GM12878 (cell line): ENCODE measurements at regions not wholly inside any gene's neighbourhood (a gene's known extent, or its start where the extent isn't known, plus 50 kb on each side); places are given as distances from the start of the nearest gene placed in this dataset.

Experiments
- ATAC-seq: fragments of 200-7000 bp; cut with Tn5 transposase; 3 replicates; pipeline ENCODE4 v1.9.1; 2020; ENCODE audit warnings: mild to moderate bottlenecking, moderate library complexity
- BruUV-seq: library from RNA; stranded (reverse); fragments of 400-500 nt; replicated peaks from 2 replicates; lab custom pipeline; 2021; lab: Mats Ljungman, UMichigan
- CTCF ChIA-PET: fragments of 300-600 bp; sonication (Branson Sonifier 250); formaldehyde crosslinking; extraction: SDS; loops from one replicate; lab custom pipeline; 2021; ENCODE audit warnings: inconsistent platforms; lab: Yijun Ruan, JAX
- POLR2A ChIA-PET: fragments of 350-600 bp; formaldehyde crosslinking; extraction: SDS; loops from one replicate; lab custom pipeline; 2021; ENCODE audit warnings: inconsistent platforms; lab: Charles Lee
- RAD21 ChIA-PET: fragments of 300-600 bp; sonication (Branson Sonifier 250); formaldehyde crosslinking; loops from one replicate; lab custom pipeline; 2023; ENCODE audit warnings: antibody characterized with exemption; ENCODE audit not compliant: unreplicated experiment; lab: Charles Lee
- SMC1A ChIA-PET: fragments of 300-600 bp; sonication (Branson Sonifier 250); formaldehyde crosslinking; loops from one replicate; lab custom pipeline; 2023; ENCODE audit not compliant: unreplicated experiment, uncharacterized antibody; lab: Charles Lee
- DNase-seq: peaks from one replicate; pipeline ENCODE4 v3.0.0-alpha.2; 2011; ENCODE audit warnings: low read depth, low spot score
- FAIRE-seq: peaks from 3 replicates; lab custom pipeline; 2011; peaks lifted over from hg19 to GRCh38; lab: Jason Lieb, UNC
- H2AFZ ChIP-seq: 2 replicates; pipeline ENCODE4 v1.6.0; 2011; ENCODE audit warnings: low read depth, low read length, control low read depth; ENCODE audit not compliant: control insufficient read depth
- H3K27ac ChIP-seq: 2 replicates; pipeline ENCODE4 v1.5.1; 2011; ENCODE audit warnings: control low read depth; ENCODE audit not compliant: control insufficient read depth, insufficient read depth
- H3K27me3 ChIP-seq, 2 experiments: replicated peaks in 1 of 2; 2 replicates each; pipeline versions ENCODE4 v1.6.0 to v1.6.1; 2011; ENCODE audit warnings: low read length in 1 of 2; ENCODE audit not compliant: control insufficient read depth in 2 of 2, insufficient read depth in 2 of 2
- H3K36me3 ChIP-seq, 2 experiments: 2 replicates each; pipeline ENCODE4 v1.5.1; 2011; ENCODE audit warnings: low read length in 1 of 2; ENCODE audit not compliant: control insufficient read depth in 2 of 2, insufficient read depth in 2 of 2
- H3K4me1 ChIP-seq: 2 replicates; pipeline ENCODE4 v1.6.1; 2011; ENCODE audit warnings: mild to moderate bottlenecking, low read length, moderate library complexity, mixed read lengths; ENCODE audit not compliant: control insufficient read depth, insufficient read depth
- H3K4me2 ChIP-seq: 2 replicates; pipeline ENCODE4 v1.6.0; 2011; ENCODE audit warnings: control low read depth; ENCODE audit not compliant: control insufficient read depth, insufficient read depth
- H3K4me3 ChIP-seq: fragments of 200-600 bp; sonication (generic); 2 replicates; pipeline ENCODE4 v1.5.1; 2016
- H3K79me2 ChIP-seq: 2 replicates; pipeline ENCODE4 v1.6.0; 2011; ENCODE audit warnings: low read length; ENCODE audit not compliant: control insufficient read depth, insufficient read depth
- H3K9ac ChIP-seq: 2 replicates; pipeline ENCODE4 v1.8.0; 2011; ENCODE audit warnings: low read length, control low read depth, mixed read lengths; ENCODE audit not compliant: control insufficient read depth, insufficient read depth
- H3K9me3 ChIP-seq: replicated peaks from 3 replicates; pipeline ENCODE4 v1.5.1; 2011; ENCODE audit warnings: mild to moderate bottlenecking, low read length; ENCODE audit not compliant: control insufficient read depth, insufficient read depth
- H4K20me1 ChIP-seq: 2 replicates; pipeline ENCODE4 v1.6.0; 2011; ENCODE audit not compliant: control insufficient read depth, insufficient read depth
- ATF7 ChIP-seq: fragments of 450-650 bp; IDR thresholded peaks from 2 replicates; pipeline ENCODE4 v1.6.1; 2016; ENCODE audit warnings: low read depth, mild to moderate bottlenecking
- BHLHE40 ChIP-seq, 2 experiments: fragments of 450-650 bp in 1 of 2; IDR thresholded peaks; 2 replicates each; pipeline ENCODE4 v1.6.1; 2011 to 2017; ENCODE audit warnings: low read depth in 2 of 2, borderline replicate concordance in 1 of 2, improper control_type of control experiment in 1 of 2, low read length in 1 of 2, mild to moderate bottlenecking in 1 of 2
- CBX3 ChIP-seq: fragments of 200-600 bp; sonication (generic); IDR thresholded peaks from 2 replicates; pipeline ENCODE4 v1.6.1; 2016; ENCODE audit warnings: low read depth, borderline replicate concordance
- CREB1 ChIP-seq: IDR thresholded peaks from 2 replicates; pipeline ENCODE4 v1.6.1; 2012; ENCODE audit warnings: low read depth, mild to moderate bottlenecking, inconsistent platforms
- ETV6 ChIP-seq, 2 experiments: fragments of 450-650 bp in 1 of 2; IDR thresholded peaks in 1 of 2; conservative IDR thresholded peaks in 1 of 2; 2 replicates each; pipeline ENCODE4 v1.6.1; 2014; ENCODE audit warnings: antibody characterized with exemption in 1 of 2, borderline replicate concordance in 1 of 2, low read depth in 1 of 2, mild to moderate bottlenecking in 1 of 2, moderate library complexity in 1 of 2
- GABPA ChIP-seq: IDR thresholded peaks from 2 replicates; pipeline ENCODE4 v1.6.1; 2014; ENCODE audit warnings: antibody characterized with exemption, low read depth, mild to moderate bottlenecking, inconsistent platforms
- GATAD2B ChIP-seq: fragments of 450-650 bp; conservative IDR thresholded peaks from 2 replicates; pipeline ENCODE4 v1.6.1; 2017; ENCODE audit warnings: low read depth, mild to moderate bottlenecking, moderate library complexity
- IKZF2 ChIP-seq, 2 experiments: fragments of 450-650 bp; IDR thresholded peaks; 2 replicates each; pipeline ENCODE4 v1.6.1; 2017; ENCODE audit warnings: mild to moderate bottlenecking in 2 of 2, moderate library complexity in 2 of 2
- MEF2A ChIP-seq: IDR thresholded peaks from 2 replicates; pipeline ENCODE4 v1.6.1; 2011; ENCODE audit warnings: low read depth, mild to moderate bottlenecking, low read length, moderate library complexity; ENCODE audit not compliant: insufficient read depth
- MTA3 ChIP-seq: IDR thresholded peaks from 2 replicates; pipeline ENCODE4 v1.6.1; 2012; ENCODE audit warnings: low read length, inconsistent platforms, borderline replicate concordance
- NRF1 ChIP-seq: conservative IDR thresholded peaks from 2 replicates; pipeline ENCODE4 v1.6.1; 2011; ENCODE audit warnings: mild to moderate bottlenecking, low read depth, low read length, improper control_type of control experiment
- RCOR1 ChIP-seq: conservative IDR thresholded peaks from 2 replicates; pipeline ENCODE4 v1.6.1; 2012; ENCODE audit warnings: low read depth, low read length, improper control_type of control experiment
- SIN3A ChIP-seq: IDR thresholded peaks from 2 replicates; pipeline ENCODE4 v1.6.1; 2012; ENCODE audit warnings: low read depth, low read length, improper control_type of control experiment
- SMAD1 ChIP-seq: fragments of 450-650 bp; IDR thresholded peaks from 2 replicates; pipeline ENCODE4 v1.6.1; 2018; ENCODE audit warnings: mild to moderate bottlenecking, low read depth; ENCODE audit not compliant: partially characterized antibody
- TCF12 ChIP-seq: IDR thresholded peaks from 2 replicates; pipeline ENCODE4 v1.6.1; 2011; ENCODE audit warnings: low read depth, mild to moderate bottlenecking, low read length
- TCF7 ChIP-seq: IDR thresholded peaks from 2 replicates; pipeline ENCODE4 v1.6.1; 2014; ENCODE audit warnings: antibody characterized with exemption, borderline replicate concordance
- ZNF207 ChIP-seq: fragments of 450-650 bp; IDR thresholded peaks from 2 replicates; pipeline ENCODE4 v1.6.1; 2014; ENCODE audit warnings: antibody characterized with exemption, mild to moderate bottlenecking, borderline replicate concordance
- WGBS: methylation state at CpG from one replicate; pipeline ENCODE4 v1.1.6; 2016; ENCODE audit warnings: low lambda C conversion rate; ENCODE audit not compliant: insufficient replicate concordance, insufficient coverage; ENCODE audit errors: missing lambda C conversion rate; 5-methylcytosine and 5-hydroxymethylcytosine counted together
- in situ Hi-C: fragments of 300-500 bp; cut with MboI; formaldehyde crosslinking; loops from 9 replicates; pipeline ENCODE4 v1.14.3; 2018; ENCODE audit warnings: mixed read lengths
- intact Hi-C: fragments of 100-400 bp; cut with micrococcal nuclease; formaldehyde crosslinking; loops from one replicate; pipeline ENCODE4 v1.14.2; 2022; ENCODE audit not compliant: unreplicated experiment
- TF ChIP-seq, protein P1 (sequence below): fragments of 450-650 bp; IDR thresholded peaks from 2 replicates; pipeline ENCODE4 v1.6.1; 2017; ENCODE audit warnings: low read depth, mild to moderate bottlenecking, moderate library complexity
- TF ChIP-seq, protein P2 (sequence below): fragments of 450-650 bp; IDR thresholded peaks from 2 replicates; pipeline ENCODE4 v1.6.1; 2016; ENCODE audit warnings: mild to moderate bottlenecking, moderate library complexity, borderline replicate concordance

DNA sequence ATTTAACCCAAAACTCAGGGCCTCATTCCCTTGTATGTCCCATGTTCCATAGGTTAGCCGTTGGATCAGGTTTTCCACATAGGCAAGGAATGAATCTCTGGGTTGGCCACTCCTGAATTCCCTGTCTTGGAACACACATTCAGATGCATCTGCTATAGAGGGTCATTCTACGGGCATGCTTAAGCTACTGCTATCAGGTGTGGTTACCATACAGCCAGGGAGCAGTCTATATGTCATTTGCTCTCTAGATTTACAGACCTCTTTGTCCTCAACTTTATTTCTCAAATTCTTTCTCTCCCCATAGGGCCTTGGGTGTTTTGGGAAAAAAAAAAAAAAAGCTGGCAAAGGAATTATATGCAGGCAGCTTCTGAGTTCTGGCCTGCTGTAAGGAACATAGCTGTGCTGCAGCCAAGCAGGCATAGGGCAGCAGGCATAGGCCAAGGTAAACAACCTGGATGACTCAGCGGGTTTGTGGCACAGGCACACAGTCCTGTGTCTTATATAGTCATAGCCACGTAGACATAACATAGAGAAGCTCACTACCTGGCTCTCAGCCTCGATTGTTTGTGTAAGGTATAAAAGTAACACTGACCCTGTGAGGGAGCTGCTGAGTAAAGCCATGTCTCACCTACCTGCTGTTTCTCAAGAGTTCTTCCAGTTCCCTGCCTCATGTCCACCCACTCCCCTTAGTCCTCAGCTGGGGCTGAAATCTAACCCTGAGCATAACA is 141.5 kb downstream of the OSTF1 start:
- no TSS peak for BruUV-seq
- Histone ChIP-seq H2AFZ (no peak overlapping the region), H3K27ac (no peak overlapping the region), H4K20me1 (no peaks in the 10 kb centered on the region), H3K79me2 (no peaks in the 10 kb centered on the region), H3K36me3 (no peaks in the 10 kb centered on the region), H3K9ac (no peak overlapping the region), H3K4me1 (no peaks in the 10 kb centered on the region), H3K27me3 (no peaks in the 10 kb centered on the region), H3K4me2 (no peak overlapping the region), H3K4me3 (no peak overlapping the region), H3K9me3 (no peaks in the 10 kb centered on the region)
- TF ChIP-seq ETV6 (conservative IDR thresholded peaks at IDR 0.05 in 1 of 2, IDR thresholded peaks at IDR 0.05 in 1 of 2; ENCODE audit: borderline replicate concordance in 1 of 2, low read depth in 1 of 2) (no peak), CBX3 (no peak), RCOR1 (no peak), MEF2A (no peak), IKZF2 (IDR thresholded peaks at IDR 0.05) (no peak), GATAD2B (no peak), GABPA (no peak), TCF7 (no peak), NRF1 (no peak), BHLHE40 (IDR thresholded peaks at IDR 0.05; ENCODE audit: borderline replicate concordance in 1 of 2, low read depth in 2 of 2, low read length in 1 of 2) (no peak), SMAD1 (no peak), ZNF207 (no peak), ATF7 (no peak), MTA3 (no peak), CREB1 (no peak), TCF12 (no peak), SIN3A (no peak)
- TF ChIP-seq, protein P1, sequence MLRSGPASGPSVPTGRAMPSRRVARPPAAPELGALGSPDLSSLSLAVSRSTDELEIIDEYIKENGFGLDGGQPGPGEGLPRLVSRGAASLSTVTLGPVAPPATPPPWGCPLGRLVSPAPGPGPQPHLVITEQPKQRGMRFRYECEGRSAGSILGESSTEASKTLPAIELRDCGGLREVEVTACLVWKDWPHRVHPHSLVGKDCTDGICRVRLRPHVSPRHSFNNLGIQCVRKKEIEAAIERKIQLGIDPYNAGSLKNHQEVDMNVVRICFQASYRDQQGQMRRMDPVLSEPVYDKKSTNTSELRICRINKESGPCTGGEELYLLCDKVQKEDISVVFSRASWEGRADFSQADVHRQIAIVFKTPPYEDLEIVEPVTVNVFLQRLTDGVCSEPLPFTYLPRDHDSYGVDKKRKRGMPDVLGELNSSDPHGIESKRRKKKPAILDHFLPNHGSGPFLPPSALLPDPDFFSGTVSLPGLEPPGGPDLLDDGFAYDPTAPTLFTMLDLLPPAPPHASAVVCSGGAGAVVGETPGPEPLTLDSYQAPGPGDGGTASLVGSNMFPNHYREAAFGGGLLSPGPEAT: no peak
- TF ChIP-seq, protein P2, sequence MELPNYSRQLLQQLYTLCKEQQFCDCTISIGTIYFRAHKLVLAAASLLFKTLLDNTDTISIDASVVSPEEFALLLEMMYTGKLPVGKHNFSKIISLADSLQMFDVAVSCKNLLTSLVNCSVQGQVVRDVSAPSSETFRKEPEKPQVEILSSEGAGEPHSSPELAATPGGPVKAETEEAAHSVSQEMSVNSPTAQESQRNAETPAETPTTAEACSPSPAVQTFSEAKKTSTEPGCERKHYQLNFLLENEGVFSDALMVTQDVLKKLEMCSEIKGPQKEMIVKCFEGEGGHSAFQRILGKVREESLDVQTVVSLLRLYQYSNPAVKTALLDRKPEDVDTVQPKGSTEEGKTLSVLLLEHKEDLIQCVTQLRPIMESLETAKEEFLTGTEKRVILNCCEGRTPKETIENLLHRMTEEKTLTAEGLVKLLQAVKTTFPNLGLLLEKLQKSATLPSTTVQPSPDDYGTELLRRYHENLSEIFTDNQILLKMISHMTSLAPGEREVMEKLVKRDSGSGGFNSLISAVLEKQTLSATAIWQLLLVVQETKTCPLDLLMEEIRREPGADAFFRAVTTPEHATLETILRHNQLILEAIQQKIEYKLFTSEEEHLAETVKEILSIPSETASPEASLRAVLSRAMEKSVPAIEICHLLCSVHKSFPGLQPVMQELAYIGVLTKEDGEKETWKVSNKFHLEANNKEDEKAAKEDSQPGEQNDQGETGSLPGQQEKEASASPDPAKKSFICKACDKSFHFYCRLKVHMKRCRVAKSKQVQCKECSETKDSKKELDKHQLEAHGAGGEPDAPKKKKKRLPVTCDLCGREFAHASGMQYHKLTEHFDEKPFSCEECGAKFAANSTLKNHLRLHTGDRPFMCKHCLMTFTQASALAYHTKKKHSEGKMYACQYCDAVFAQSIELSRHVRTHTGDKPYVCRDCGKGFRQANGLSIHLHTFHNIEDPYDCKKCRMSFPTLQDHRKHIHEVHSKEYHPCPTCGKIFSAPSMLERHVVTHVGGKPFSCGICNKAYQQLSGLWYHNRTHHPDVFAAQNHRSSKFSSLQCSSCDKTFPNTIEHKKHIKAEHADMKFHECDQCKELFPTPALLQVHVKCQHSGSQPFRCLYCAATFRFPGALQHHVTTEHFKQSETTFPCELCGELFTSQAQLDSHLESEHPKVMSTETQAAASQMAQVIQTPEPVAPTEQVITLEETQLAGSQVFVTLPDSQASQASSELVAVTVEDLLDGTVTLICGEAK: no peak
- in situ Hi-C loops: no loop called here
- DNase-seq: no peak
- ATAC-seq: no peak
- intact Hi-C loops: no loop called here
- POLR2A ChIA-PET: interaction anchor here (0.5 kb wide), 1 partner anchor 1154 kb away, joined by 3 read pairs; no protein-coding TSS in a partner anchor
- CTCF ChIA-PET: interaction anchor here (0.6 to 1.9 kb wide), 3 partner anchors 9 to 635 kb away, joined by 3 to 6 read pairs (median 4); no protein-coding TSS in a partner anchor
- SMC1A ChIA-PET: no interaction called here
- RAD21 ChIA-PET: no interaction called here
- FAIRE-seq: no peak
- whole genome bisulfite sequencing: 23% methylated on average over 5 of the region's 5 CpGs
